GM18499 (cell line): ENCODE measurements at regions not wholly inside any gene's neighbourhood (a gene's known extent, or its start where the extent isn't known, plus 50 kb on each side); places are given as distances from the start of the nearest gene placed in this dataset.

Source experiments
- ATAC-seq: cut with Tn5 transposase; IDR thresholded peaks from one replicate; pipeline ENCODE4 v1.9.1; 2021; ENCODE audit warnings: moderate number of reproducible peaks; ENCODE audit not compliant: insufficient read depth, unreplicated experiment

- ATAC-seq: no peak
Observed at GRCh38 chr2:149989447-149990063, 402.0 kb upstream of the MMADHC start.

- ATAC-seq: no peak
Observed at GRCh38 chr2:149988361-149988760, 400.8 kb upstream of the MMADHC start.

GRCh38 chr2:149986861-149987260 lies 399.3 kb upstream of the MMADHC start:
- no peak for ATAC-seq

- ATAC-seq: no peak
Observed at GRCh38 chr2:149984311-149984710, 396.7 kb upstream of the MMADHC start.

- no peak for ATAC-seq
Observed at GRCh38 chr2:149972066-149972465, 384.5 kb upstream of the MMADHC start.

- ATAC-seq: no peak
Observed at GRCh38 chr2:149954981-149955600, 367.5 kb upstream of the MMADHC start.

- ATAC-seq: no peak
Observed at GRCh38 chr2:149953627-149954026, 366.1 kb upstream of the MMADHC start.

GRCh38 chr2:149931486-149931885 lies 343.9 kb upstream of the MMADHC start:
- no peak for ATAC-seq

GRCh38 chr2:149928011-149928410 lies 340.4 kb upstream of the MMADHC start:
- no peak for ATAC-seq

- no peak for ATAC-seq
Observed at GRCh38 chr2:149926149-149926548, 338.6 kb upstream of the MMADHC start.

GRCh38 chr2:149924549-149925213 lies 337.1 kb upstream of the MMADHC start:
- ATAC-seq: no peak

GRCh38 chr2:149924028-149924427 lies 336.5 kb upstream of the MMADHC start:
- ATAC-seq: no peak

GRCh38 chr2:149921911-149922616 lies 334.5 kb upstream of the MMADHC start:
- ATAC-seq: no peak

- ATAC-seq: no peak
Observed at GRCh38 chr2:149920389-149920788, 332.8 kb upstream of the MMADHC start.

- no peak for ATAC-seq
Observed at GRCh38 chr2:149915151-149915550, 327.6 kb upstream of the MMADHC start.

GRCh38 chr2:149908726-149909683 lies 321.4 kb upstream of the MMADHC start:
- no peak for ATAC-seq

- no peak for ATAC-seq
Observed at GRCh38 chr2:149906886-149907285, 319.3 kb upstream of the MMADHC start.

GRCh38 chr2:149904352-149905175 lies 317.0 kb upstream of the MMADHC start:
- ATAC-seq: no peak

GRCh38 chr2:149903626-149904025 lies 316.1 kb upstream of the MMADHC start:
- ATAC-seq: no peak
